Ascending aorta (tissue), 2 donors: ENCODE measurements at regions not wholly inside any gene's neighbourhood (a gene's known extent, or its start where the extent isn't known, plus 50 kb on each side); places are given as distances from the start of the nearest gene placed in this dataset.

Experiments
- DNase-seq, 2 donors: peaks; one replicate each; pipeline ENCODE4 v3.0.0-alpha.2; 2019; ENCODE audit warnings: low spot score in 2 of 2
- H3K27ac ChIP-seq, 2 donors: fragments of 200-600 bp; sonication (generic); one replicate each; pipeline ENCODE4 v1.5.1; 2016 to 2017; ENCODE audit warnings: mild to moderate bottlenecking in 1 of 2
- H3K27me3 ChIP-seq: fragments of 200-600 bp; sonication (generic); one replicate; pipeline ENCODE4 v1.5.1; 2017
- H3K36me3 ChIP-seq, 2 donors: fragments of 200-600 bp; sonication (generic); one replicate each; pipeline ENCODE4 v1.5.1; 2016
- H3K4me1 ChIP-seq, 2 donors: fragments of 200-600 bp; sonication (generic); one replicate each; pipeline ENCODE4 v1.5.1; 2016 to 2017; ENCODE audit warnings: mild to moderate bottlenecking in 1 of 2
- H3K4me3 ChIP-seq, 2 donors: fragments of 200-600 bp; sonication (generic); one replicate each; pipeline ENCODE4 v1.5.1; 2016 to 2017; ENCODE audit warnings: mild to moderate bottlenecking in 1 of 2
- H3K9me3 ChIP-seq, 2 donors: fragments of 200-600 bp; sonication (generic); one replicate each; pipeline ENCODE4 v1.5.1; 2016
- intact Hi-C: fragments of 100-400 bp; cut with DNase I; formaldehyde crosslinking; loops from one replicate; pipeline ENCODE4 v1.15.1; 2023
- TF ChIP-seq, protein P1 (sequence below), 3 experiments: fragments of 200-600 bp in 2 of 3; fragments of 450-650 bp in 1 of 3; sonication (generic) in 2 of 3; IDR thresholded peaks; one replicate each; pipeline ENCODE4 v1.5.1; 2016 to 2019; ENCODE audit warnings: antibody characterized with exemption in 3 of 3, mild to moderate bottlenecking in 1 of 3, moderate library complexity in 1 of 3

DNA sequence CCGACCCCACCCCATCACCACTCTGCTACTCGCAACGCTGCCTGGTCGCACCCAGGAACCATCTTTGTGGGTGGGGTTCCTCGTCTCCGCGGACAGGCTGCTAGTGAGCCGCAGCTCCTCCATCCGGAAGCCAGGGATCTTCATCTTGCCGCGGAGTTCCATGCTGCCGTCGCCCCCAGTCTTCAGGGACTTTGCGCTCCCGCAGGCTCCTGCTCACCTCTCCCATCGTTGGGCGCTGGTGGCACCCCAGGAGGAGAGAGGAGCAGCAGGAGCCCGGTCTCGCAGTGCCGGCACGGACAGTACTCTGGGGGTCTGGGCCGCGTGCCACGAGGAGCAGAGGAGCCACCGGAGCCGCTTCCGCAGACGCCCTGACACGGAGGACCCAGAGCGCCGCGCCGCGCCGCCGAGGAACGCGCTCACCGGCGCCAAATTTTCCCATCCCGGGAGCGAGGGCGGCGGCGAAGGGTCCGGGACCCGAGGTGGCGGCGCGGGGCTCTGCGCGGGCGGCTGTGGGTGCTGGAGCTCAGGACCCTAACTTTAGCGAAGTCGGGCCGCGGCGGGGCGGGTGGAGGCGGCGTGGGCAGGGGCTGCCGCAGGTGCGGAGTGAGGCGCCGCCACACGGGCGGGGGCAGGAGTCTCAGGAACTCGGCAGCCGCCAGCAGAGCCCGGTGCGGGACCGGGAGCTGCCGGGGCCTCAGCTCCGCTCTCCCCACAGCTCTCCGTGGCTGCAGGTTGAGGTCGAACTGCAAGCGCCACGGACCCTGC is 750.1 kb upstream of the SORCS1 start:
- no peaks in the 10 kb centered on the region for H3K36me3 ChIP-seq
- H3K27me3 ChIP-seq = no peaks in the 10 kb centered on the region
- H3K4me3 ChIP-seq = no peak overlapping the region
- DNase-seq = no peak
- H3K4me1 ChIP-seq = no peaks in the 10 kb centered on the region
- H3K27ac ChIP-seq = no peak overlapping the region
- intact Hi-C loops = no loop called here
- TF ChIP-seq, protein P1, sequence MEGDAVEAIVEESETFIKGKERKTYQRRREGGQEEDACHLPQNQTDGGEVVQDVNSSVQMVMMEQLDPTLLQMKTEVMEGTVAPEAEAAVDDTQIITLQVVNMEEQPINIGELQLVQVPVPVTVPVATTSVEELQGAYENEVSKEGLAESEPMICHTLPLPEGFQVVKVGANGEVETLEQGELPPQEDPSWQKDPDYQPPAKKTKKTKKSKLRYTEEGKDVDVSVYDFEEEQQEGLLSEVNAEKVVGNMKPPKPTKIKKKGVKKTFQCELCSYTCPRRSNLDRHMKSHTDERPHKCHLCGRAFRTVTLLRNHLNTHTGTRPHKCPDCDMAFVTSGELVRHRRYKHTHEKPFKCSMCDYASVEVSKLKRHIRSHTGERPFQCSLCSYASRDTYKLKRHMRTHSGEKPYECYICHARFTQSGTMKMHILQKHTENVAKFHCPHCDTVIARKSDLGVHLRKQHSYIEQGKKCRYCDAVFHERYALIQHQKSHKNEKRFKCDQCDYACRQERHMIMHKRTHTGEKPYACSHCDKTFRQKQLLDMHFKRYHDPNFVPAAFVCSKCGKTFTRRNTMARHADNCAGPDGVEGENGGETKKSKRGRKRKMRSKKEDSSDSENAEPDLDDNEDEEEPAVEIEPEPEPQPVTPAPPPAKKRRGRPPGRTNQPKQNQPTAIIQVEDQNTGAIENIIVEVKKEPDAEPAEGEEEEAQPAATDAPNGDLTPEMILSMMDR (IDR thresholded peaks at IDR 0.05) = no peak
- H3K9me3 ChIP-seq = peaks cover 0 to 5% of the 10 kb centered on the region in 2 donors

GRCh38 chr10:107913317-107914294 is 749.1 kb upstream of the SORCS1 start:
- Histone ChIP-seq H3K27me3 (no peaks in the 10 kb centered on the region), H3K36me3 (no peaks in the 10 kb centered on the region), H3K9me3 (peaks cover 0 to 5% of the 10 kb centered on the region in 2 donors), H3K4me1 (no peaks in the 10 kb centered on the region), H3K27ac (no peak overlapping the region), H3K4me3 (no peak overlapping the region)
- intact Hi-C loops = no loop called here
- TF ChIP-seq, protein P1 (IDR thresholded peaks at IDR 0.05) = no peak
- DNase-seq = no peak

DNA sequence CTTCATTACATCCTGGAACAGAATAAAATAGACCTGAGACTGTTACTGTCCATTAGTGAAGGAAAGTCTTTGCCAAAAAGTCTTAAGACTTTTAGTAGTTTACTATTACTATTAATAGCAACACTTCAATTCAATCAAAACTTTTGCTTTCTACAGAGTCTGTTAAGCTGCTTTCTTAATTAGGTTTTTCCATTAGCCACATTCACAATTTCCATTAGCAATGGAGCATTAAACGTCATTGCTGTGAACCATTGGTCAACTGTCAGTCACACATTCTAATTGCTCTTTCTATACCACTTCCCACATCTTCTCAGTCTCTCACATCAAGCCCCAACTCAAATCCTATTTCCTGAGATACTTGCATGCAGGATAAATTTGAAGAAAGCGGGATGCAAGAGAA is 736.6 kb upstream of the SORCS1 start:
- Histone ChIP-seq H3K27ac (no peak overlapping the region), H3K9me3 (no peaks in the 10 kb centered on the region), H3K4me3 (no peak overlapping the region), H3K4me1 (no peaks in the 10 kb centered on the region), H3K27me3 (no peaks in the 10 kb centered on the region), H3K36me3 (no peaks in the 10 kb centered on the region)
- TF ChIP-seq, protein P1 (IDR thresholded peaks at IDR 0.05) = no peak
- intact Hi-C loops = no loop called here
- DNase-seq = no peak

DNA sequence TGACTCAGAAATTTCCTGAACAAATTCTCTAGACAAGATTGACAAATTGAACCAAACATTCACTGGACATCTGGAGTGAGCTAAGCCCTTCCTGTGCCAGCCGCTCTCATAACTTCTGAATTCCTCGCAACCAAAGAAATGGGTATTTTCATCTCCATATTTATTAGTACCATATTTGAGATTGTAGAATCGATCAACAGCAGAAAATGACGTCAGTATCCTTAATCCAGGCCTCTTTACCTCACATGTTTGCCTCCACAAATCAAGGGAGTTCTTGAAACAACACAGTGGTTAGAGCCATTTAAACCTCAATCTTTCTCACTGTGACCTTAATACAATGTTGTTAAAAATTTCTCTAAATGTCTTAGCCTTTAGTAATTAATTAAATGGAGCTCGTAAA is 735.6 kb upstream of the SORCS1 start:
- Histone ChIP-seq H3K36me3 (no peaks in the 10 kb centered on the region), H3K27me3 (no peaks in the 10 kb centered on the region), H3K4me1 (no peaks in the 10 kb centered on the region), H3K9me3 (no peaks in the 10 kb centered on the region), H3K4me3 (no peak overlapping the region), H3K27ac (no peak overlapping the region)
- intact Hi-C loops = no loop called here
- DNase-seq = no peak
- TF ChIP-seq, protein P1 (IDR thresholded peaks at IDR 0.05) = no peak

GRCh38 chr10:107899502-107900062 is 735.1 kb upstream of the SORCS1 start:
- intact Hi-C loops = no loop called here
- H3K4me3 ChIP-seq = no peak overlapping the region
- DNase-seq = no peak
- H3K27me3 ChIP-seq = no peaks in the 10 kb centered on the region
- H3K9me3 ChIP-seq = no peaks in the 10 kb centered on the region
- H3K27ac ChIP-seq = no peak overlapping the region
- no peaks in the 10 kb centered on the region for H3K36me3 ChIP-seq
- TF ChIP-seq, protein P1 (IDR thresholded peaks at IDR 0.05) = no peak
- H3K4me1 ChIP-seq = no peaks in the 10 kb centered on the region
